ENCODE measurements at regions not wholly inside any gene's neighbourhood (a gene's known extent, or its start where the extent isn't known, plus 50 kb on each side); places are given as distances from the start of the nearest gene placed in this dataset.

GRCh38 chr1:235925016-235925415 is 58.3 kb upstream of the LYST start:
- no peak for DNase-seq (ENCODE audit: low read depth in 2 of 2)

GRCh38 chr1:235923466-235924021 is 56.8 kb upstream of the LYST start:
- no peak for DNase-seq (ENCODE audit: low read depth in 2 of 2)

- no peak for DNase-seq (ENCODE audit: low read depth in 2 of 2)
Measured at GRCh38 chr1:235920596-235921375, 54.1 kb upstream of the LYST start.

- DNase-seq (ENCODE audit: low read depth in 2 of 2) = no peak
Measured at GRCh38 chr1:235919833-235920441, 53.2 kb upstream of the LYST start.

DNA sequence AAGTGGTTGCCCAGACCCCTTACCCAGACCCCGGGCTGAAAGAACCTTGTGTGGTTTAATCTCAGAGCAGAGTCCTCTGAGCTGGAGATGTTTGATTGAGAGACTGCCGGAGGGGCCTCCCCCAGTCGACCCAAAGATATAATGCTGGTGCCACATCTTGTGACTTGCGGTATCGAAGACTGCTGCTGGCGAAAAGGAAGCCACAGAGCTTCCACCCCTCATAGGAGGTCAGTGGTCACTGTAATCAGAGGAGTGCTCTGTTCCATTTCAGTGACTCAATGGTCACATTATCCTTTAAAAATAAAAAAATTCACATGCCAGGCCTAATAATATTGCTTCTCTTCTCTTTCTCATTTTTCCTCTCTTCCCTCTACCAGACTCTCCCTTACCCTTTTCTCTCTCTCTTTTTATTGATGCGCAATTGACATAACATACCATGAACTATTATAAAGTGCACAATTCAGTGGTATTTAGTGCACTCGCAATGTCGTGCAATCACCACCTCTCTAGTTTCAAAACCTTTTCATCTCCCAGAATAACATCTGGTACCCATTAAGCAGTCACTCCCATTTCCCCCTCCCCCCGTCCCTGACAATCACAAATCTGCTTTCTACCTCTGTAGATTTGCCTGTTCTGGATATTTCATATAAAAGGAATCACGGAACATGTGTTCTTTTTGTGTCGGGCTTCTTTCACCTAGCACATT is 52.6 kb upstream of the LYST start:
- no peak for DNase-seq (ENCODE audit: low read depth in 2 of 2)

GRCh38 chr1:235918465-235918864 is 51.8 kb upstream of the LYST start:
- DNase-seq (ENCODE audit: low read depth in 2 of 2) = no peak

DNA sequence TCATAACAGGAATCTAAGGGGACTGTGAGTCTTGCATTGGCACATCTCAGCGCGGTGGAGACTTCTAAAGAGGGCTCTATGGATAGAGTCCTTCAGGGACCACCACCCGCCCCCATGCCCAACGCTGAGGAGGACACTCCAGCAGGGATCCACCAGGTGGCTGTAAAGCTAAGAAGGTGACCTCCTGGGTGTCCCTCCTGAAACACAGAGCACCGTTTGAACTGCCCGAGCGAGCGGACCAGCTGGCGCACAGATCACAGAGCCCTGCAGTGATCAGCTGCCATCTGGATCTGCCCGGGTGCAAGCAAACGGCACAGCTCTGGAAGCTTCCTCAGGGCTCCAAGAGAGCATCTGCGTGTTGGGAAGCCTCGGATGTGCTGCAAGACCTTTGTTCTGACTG is 51.3 kb upstream of the LYST start:
- no peak for DNase-seq (ENCODE audit: low read depth in 2 of 2)

- peak; percentile 30 to 42 for DNase-seq (ENCODE audit: low read depth in 2 of 2)
Measured at GRCh38 chr1:235917267-235917811, 50.6 kb upstream of the LYST start.

Data from stimulated activated CD8-positive, alpha-beta memory T cell treated with anti-CD3 and anti-CD28 coated beads, Interleukin-2, amount 100 ng/mL, for 48 hours (primary cell).